ENCODE measurements at regions not wholly inside any gene's neighbourhood (a gene's known extent, or its start where the extent isn't known, plus 50 kb on each side); places are given as distances from the start of the nearest gene placed in this dataset.

- no peak for TF ChIP-seq CTCF (IDR thresholded peaks at IDR 0.05; ENCODE audit: low read depth, low read length)
- no peak for TF ChIP-seq POLR2A (IDR thresholded peaks at IDR 0.05; ENCODE audit: extremely low read depth, insufficient read length)
- no peak for TF ChIP-seq MYC (IDR thresholded peaks at IDR 0.05; ENCODE audit: low read depth, low read length)
Measured at GRCh38 chr12:125418902-125419564, 353.8 kb downstream of the AACS start.
